Panc1 (cell line): ENCODE measurements at regions not wholly inside any gene's neighbourhood (a gene's known extent, or its start where the extent isn't known, plus 50 kb on each side); places are given as distances from the start of the nearest gene placed in this dataset.

Source experiments
- CTCF ChIP-seq: fragments of 450-650 bp; IDR thresholded peaks from 2 replicates; pipeline ENCODE4 v1.5.1; 2017; ENCODE audit warnings: mild to moderate bottlenecking
- POLR2AphosphoS5 ChIP-seq: IDR thresholded peaks from 2 replicates; pipeline ENCODE4 v1.6.1; 2012; ENCODE audit warnings: mild to moderate bottlenecking, low read depth, low read length, moderate library complexity
- SIN3A ChIP-seq: IDR thresholded peaks from 2 replicates; pipeline ENCODE4 v1.6.1; 2012; ENCODE audit warnings: low read depth, mild to moderate bottlenecking, low read length, moderate library complexity, borderline replicate concordance; ENCODE audit not compliant: insufficient read depth
- TCF7L2 ChIP-seq: IDR thresholded peaks from 2 replicates; pipeline ENCODE4 v1.6.1; 2011; ENCODE audit warnings: mild to moderate bottlenecking, low read depth, low read length, inconsistent platforms
- TF ChIP-seq, protein P1 (sequence below), 2 experiments: IDR thresholded peaks; 2 replicates each; pipeline ENCODE4 v1.6.1; 2011 to 2012; ENCODE audit warnings: low read depth in 2 of 2, control low read depth in 1 of 2, low read length in 1 of 2, mild to moderate bottlenecking in 1 of 2, moderate library complexity in 1 of 2; ENCODE audit not compliant: insufficient read depth in 1 of 2

DNA sequence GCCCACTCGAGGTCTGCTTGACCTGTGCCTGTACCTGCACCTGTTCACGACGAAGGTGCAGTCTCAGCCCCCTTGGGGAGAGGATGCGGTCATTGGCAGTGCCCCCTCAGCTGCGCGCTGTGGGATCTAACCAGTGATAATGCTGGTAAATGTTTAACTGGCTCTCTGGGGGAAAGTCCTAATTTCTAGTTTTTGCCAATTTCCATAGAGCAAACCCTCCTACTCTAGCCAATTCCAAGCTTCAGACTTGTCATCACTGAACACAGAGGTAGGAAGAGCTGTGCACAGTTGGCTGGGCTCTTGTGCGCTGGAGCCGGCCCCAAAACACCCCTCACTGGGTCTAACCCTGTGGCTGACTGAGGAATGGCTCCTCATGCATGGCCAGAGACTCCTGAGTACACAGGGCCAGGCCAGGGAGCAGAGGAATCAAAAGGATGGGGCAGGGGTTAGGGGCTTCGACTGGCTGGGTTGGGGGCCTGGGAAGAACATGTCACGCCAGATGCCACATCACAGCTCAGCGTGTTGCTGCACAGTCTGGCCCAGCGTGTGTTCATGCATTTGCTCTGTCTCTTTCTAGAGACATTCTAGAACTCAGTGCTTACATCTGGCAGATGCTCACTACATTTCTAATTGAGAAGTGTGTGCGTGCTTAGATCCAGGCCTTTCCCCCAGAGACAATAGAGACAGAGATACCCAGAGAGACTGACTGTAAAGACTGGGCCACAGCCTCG is 270.8 kb downstream of the BCOR start:
- TF ChIP-seq POLR2AphosphoS5 = no peak
- TF ChIP-seq CTCF = no peak
- TF ChIP-seq, protein P1, sequence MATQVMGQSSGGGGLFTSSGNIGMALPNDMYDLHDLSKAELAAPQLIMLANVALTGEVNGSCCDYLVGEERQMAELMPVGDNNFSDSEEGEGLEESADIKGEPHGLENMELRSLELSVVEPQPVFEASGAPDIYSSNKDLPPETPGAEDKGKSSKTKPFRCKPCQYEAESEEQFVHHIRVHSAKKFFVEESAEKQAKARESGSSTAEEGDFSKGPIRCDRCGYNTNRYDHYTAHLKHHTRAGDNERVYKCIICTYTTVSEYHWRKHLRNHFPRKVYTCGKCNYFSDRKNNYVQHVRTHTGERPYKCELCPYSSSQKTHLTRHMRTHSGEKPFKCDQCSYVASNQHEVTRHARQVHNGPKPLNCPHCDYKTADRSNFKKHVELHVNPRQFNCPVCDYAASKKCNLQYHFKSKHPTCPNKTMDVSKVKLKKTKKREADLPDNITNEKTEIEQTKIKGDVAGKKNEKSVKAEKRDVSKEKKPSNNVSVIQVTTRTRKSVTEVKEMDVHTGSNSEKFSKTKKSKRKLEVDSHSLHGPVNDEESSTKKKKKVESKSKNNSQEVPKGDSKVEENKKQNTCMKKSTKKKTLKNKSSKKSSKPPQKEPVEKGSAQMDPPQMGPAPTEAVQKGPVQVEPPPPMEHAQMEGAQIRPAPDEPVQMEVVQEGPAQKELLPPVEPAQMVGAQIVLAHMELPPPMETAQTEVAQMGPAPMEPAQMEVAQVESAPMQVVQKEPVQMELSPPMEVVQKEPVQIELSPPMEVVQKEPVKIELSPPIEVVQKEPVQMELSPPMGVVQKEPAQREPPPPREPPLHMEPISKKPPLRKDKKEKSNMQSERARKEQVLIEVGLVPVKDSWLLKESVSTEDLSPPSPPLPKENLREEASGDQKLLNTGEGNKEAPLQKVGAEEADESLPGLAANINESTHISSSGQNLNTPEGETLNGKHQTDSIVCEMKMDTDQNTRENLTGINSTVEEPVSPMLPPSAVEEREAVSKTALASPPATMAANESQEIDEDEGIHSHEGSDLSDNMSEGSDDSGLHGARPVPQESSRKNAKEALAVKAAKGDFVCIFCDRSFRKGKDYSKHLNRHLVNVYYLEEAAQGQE (IDR thresholded peaks at IDR 0.05; ENCODE audit: insufficient read depth in 1 of 2, low read depth in 2 of 2, low read length in 1 of 2) = no peak
- TF ChIP-seq TCF7L2 = no peak
- no peak for TF ChIP-seq SIN3A
